LNCAP (cell line): ENCODE measurements at regions not wholly inside any gene's neighbourhood (a gene's known extent, or its start where the extent isn't known, plus 50 kb on each side); places are given as distances from the start of the nearest gene placed in this dataset.
A peak's percentile ranks its signal among the peaks of the same experiment; 100 is the strongest.

Experiments
- TF ChIP-seq, protein P1 (sequence below): fragments of 450-650 bp; IDR thresholded peaks from 2 replicates; pipeline ENCODE4 v1.5.1; 2017; ENCODE audit warnings: mild to moderate bottlenecking

GRCh38 chr12:111310076-111310870, 58.6 kb downstream of the PHETA1 start:
- TF ChIP-seq, protein P1, sequence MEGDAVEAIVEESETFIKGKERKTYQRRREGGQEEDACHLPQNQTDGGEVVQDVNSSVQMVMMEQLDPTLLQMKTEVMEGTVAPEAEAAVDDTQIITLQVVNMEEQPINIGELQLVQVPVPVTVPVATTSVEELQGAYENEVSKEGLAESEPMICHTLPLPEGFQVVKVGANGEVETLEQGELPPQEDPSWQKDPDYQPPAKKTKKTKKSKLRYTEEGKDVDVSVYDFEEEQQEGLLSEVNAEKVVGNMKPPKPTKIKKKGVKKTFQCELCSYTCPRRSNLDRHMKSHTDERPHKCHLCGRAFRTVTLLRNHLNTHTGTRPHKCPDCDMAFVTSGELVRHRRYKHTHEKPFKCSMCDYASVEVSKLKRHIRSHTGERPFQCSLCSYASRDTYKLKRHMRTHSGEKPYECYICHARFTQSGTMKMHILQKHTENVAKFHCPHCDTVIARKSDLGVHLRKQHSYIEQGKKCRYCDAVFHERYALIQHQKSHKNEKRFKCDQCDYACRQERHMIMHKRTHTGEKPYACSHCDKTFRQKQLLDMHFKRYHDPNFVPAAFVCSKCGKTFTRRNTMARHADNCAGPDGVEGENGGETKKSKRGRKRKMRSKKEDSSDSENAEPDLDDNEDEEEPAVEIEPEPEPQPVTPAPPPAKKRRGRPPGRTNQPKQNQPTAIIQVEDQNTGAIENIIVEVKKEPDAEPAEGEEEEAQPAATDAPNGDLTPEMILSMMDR: no peak

- TF ChIP-seq, protein P1: no peak
These were observed 59.3 kb downstream of the PHETA1 start for GRCh38 chr12:111309584-111309983.

DNA sequence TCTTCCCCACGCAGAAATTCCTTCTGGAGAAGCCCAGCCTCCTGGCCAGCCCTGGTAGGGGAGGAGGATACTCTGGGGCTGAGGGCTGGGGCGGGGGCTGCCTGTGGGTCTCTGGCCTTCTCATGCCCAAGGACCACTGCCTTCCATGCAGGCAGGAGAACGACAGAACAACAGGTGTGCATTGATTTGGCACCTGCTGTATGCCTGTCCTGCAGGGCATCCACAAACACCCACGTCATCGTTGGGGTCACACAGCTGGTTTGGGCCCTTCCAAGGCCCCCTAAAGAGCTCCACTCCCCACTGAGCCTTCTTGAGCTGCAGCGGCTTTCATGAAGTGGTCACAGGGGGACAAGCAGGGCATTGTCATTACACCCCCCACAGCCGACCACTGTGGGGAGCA, 60.4 kb downstream of the PHETA1 start:
- TF ChIP-seq, protein P1: no peak

- TF ChIP-seq, protein P1: peak; percentile 94
These were observed 64.2 kb downstream of the PHETA1 start for GRCh38 chr12:111304642-111305071.

DNA sequence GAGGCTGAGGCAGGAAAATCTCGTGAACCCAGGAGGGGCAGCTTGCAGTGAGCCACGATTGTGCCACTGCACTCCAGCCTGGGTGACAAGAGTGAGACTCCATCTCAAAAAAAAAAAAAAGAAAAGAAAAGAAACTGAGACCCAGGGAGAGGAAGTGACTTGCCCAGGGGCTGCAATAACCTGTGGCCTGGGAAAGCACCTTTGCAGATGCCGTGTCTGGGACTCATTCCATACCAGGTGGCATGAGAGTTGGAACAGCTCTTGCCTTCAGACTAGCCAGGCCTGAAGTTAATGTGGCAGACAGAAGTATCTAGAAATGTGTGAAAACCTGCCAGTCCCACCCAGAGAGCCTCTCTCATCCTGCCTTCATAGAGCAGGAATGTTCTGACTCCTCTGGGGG, 65.4 kb downstream of the PHETA1 start:
- TF ChIP-seq, protein P1: no peak

DNA sequence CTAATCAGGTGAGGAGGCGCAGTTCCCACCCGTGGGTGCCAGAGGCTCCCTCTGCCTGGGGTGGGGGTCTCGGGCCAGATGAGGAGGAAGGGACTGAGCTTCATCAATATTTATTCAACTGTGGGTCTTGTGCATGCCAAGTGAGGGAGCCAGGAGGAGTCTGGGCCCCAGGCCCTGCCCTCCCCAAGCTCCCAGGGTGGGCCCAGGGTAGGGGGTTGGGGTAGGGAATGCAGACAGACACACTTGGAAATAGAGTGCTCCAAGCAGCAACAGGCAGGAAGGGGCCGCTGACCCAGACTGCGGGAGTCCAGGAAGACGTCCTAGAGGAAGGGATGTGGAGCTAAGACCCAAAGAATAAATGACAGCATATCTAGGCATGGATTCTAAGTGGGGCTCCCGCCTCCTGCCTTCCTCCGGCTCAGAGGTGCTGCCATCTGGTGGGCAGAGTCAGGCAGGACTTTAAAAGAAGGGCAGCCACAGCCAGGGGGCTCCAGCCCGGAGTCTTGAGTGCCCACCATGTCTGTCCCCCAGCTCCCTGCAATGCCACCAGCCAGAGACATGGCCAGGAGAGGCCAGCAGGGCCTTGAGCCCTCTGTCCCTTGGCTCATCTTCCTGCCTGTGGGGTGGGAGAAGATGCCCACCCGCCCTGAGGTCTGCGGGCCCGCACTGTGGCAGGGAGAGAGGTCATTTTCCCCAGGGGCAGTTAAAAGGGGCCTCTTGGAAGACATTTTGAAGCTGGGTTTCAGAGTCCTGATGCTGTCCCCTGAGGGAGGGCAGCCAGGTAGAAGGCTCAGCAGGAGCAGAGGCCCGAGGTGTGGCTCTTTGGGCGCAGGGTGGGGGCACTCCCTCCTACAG, 70.1 kb downstream of the PHETA1 start:
- TF ChIP-seq, protein P1: peak; percentile 91

DNA sequence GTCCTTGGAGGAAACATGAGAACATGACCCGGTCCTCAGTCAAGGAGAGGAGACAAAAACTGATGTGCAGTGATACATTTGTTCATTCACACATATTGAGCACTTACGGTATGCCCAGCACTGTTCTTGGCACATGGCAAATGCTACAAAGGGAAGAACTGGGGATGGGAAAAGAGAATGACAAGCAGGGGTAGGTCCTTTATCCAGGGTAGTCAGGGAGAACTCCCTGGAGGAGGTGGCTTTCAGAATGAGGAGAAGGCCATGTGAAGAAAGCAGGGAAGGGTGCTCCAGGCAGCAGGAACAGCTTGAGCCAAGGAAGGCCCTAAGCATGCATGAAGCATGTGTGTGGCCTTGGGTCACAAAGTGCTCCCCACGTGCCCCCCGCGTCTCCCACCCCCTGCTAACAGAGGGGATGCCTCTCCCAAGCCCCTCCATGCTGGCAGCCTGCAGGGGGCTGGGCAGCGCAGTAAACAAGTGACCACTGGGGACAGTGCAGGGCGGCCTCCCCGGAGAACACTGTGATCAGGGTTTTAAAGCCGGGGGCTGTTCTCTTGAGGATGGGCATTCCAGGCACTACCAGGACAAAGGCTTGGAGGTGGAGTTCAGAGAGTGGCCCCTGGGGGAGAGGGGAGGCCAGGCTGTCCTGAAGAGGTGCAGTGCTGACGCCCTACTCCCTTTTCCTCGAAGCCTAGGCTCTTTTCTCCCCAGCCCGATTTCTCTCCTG, 71.0 kb downstream of the PHETA1 start:
- TF ChIP-seq, protein P1: no peak
